ENCODE measurements at regions not wholly inside any gene's neighbourhood (a gene's known extent, or its start where the extent isn't known, plus 50 kb on each side); places are given as distances from the start of the nearest gene placed in this dataset.

DNA sequence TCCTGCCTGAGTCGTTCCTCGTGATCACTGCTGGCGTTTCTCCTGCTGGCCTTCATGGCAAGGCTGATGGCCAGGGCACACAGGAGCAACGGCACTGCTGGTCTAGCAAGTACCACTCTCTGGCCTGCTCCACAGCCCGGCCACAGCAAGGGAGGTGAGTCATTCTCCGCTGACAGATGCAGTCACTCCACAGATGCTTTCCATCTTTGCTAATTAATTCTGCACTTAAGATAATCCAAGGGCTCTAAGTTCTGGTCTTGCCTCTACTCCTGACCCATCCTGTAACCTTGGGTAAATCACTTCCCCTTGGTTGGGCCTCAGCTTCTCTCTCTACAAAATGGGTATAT, 244.4 kb downstream of the RPS24 start:
- no peak for DNase-seq

DNA sequence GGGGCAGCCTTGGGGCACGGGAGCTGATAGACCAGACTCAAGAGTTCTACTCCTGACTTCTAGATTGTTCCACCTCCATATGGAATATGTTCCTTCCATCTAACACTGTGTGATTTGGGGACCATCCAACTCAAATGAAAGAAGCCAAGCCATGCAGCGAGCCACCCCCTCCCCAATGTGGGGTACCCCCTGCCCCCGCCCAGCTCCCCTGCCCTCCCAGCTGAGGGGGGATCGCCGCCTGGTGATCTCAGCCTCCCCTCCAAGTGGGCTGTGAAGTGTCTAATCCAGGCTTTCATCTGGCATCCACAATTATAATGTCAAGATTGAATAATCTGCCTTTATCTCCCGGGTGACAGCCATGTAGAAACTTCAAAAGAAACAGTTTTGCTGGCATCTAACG, 246.1 kb downstream of the RPS24 start:
- DNase-seq: no peak

DNA sequence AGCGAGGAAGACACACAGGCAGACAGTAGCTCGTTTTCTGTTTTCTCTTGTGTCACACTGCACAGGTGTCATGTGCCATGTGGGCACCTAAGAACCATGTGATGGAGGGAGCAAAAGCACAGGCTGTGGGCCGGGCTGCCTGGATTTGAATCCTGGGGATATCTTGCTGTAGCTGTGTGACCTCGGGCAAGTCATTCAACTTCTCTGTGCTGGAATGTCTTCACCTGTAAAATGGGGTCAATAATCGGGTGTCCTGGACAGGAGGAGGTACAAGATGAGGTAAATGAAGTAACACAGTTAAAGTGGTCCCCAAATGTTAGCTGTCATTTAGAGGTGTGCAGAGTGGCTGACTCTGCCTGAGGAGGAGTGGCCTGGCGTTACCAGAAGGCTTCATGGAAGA, 246.9 kb downstream of the RPS24 start:
- no peak for DNase-seq

DNA sequence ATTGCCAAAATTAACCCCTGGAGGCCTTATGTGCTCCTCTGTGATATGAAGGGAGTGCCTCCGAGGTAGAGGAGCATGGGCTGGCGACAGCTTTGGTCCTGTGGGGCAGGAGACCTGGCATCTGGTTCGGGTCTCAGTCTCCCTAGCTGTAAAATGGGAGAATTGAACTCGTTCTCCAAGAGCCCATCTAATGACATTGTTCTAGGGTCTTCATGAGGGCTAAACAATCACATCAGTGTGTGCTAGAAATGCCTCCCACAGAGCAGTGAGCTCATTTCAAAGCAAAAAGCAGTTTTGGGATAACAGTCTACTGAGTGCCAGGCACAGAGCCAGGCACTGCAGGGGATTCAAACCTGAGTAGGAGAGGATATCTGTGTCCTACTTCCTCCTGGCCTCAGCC, 248.0 kb downstream of the RPS24 start:
- no peak for DNase-seq

DNA sequence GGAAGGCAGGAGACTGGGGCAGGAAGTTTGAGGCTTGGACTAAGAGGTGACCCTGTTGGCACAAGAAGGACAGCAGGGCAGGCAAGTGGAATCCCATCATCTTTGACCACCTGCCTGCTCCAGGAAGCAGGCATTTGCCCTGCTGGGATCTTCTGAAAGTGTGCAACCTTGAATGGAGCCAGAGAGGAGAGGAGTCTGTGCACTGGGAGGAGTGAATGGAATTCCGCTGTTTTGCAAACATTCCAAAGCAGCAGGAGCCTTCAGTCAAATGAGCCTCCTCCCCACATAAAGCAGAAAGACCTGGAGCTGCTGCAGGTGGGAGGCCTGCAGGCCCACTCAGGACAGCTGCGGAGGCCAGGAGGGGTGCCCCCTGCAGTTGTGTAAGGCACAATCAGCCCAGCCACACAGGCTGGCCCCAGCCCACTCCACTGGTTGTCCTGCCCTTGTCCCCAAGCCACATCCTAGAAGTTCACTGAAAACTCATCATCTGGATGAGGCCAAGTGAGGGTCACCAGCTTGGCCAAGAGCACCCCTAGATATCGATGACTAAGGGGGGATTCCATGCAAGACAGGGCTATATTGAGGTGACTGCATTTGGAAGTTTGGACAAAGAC, 249.5 kb downstream of the RPS24 start:
- DNase-seq: no peak

DNA sequence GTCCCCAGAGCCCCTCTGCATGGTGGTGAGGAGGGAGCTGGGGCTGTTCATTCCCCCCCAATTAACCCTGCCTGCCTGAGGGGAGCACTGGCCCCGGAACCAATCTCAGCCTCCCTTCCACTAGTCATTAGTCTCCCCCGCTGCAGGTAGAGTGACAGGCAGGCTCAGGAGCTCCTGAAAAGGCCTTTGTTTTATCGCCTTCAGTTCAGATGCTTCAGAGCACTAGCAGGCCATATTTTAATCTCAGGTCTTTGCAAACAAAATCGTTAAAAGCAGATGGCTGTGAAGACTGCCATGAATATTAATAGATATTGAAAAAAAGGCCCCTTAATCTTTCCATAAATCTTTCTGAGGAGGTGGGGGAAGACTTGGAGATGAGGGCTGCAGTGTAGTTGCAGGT, 250.7 kb downstream of the RPS24 start:
- no peak for DNase-seq

DNA sequence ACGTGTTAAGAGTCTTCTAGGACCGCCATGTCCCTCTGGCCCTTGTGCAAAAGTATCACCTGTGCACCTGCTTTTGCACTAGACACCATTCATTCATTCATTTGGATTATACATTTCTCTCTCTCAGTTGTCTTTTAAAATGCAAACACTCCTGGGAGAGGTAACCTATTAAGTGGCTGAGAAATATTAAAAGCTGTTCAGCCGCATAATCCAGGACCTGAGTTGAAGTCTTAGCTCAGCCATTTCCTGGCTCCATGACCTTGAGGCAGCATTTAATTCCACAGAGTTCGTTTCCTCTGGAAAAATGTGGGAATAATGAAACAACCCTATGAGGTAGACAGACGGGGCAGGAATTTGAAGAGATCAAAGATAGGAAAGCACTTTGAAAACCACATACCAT, 251.6 kb downstream of the RPS24 start:
- DNase-seq: no peak

DNA sequence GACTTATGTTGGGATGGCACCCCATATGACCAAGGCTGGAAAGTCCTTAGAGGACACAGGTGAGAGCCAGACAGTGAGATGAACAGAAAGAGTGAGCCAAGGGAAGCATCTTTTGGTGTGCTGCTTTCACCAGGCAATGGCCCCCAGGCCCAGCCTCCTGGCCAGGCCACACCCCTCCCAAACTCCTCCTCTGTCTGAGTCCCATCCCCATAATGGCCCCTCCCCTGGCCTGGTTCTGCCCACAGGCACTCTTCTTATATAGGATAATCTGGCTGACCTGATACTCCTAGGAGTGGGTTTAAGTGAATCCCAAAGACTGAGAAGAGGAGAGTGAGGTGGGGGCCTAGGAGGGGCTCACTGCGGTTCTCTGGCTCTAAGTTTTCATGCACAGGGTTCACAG, 252.5 kb downstream of the RPS24 start:
- DNase-seq: no peak

DNA sequence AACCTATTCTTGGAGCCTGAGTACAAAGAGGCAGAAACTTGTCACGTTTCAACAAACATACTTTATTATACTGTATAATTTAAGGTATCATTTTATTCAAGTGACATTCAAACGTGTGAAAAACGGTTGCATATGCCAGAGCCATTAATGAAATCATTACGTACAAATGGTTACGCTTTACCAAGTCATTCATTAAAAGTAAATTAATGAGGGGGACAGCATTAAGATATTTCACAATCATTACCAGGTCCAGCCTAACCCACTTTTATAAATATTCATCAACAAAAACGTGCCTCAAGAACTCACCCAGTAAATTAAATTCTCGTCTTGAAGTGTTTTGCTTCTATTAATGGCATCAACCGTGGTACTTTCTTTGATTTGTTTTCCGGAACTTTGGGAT, 253.0 kb downstream of the RPS24 start:
- no peak for DNase-seq

DNA sequence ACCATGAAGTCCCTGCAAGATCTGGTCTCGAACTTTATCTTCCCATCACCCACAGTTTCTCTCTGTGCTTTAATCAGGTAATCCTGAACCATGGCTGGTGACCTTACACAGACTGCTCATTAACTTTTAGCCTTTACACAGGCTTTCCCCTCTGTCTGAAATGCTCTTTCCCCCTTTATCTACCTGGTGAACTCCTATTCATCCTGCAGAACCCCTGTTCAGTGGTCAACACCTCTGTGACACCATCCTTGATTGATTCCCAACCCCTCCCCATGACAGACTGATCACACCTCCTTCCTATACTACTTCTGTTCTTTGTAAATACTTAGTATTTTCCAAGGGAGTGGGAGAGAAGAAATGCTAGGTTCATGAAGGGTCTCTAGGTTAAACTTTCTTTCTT, 254.0 kb downstream of the RPS24 start:
- DNase-seq: no peak

DNA sequence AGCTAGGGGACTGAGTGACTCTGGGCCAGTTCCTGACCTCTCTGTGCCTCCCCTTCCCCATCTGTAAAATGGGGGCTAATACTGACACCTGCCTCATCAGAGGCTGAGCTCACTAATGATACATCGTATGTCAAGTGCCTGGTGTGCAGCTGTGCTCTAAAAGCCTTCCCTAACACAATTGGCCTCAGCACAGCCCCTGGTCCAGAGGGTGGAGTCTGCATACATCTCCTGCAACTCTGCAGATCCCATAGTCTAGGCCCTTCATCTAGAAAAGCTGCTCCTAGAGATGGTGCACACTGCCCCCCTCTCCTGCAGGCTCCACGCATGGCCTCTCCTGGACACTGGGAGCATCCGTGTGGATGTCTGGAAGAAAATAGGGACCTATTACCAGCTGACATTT, 255.0 kb downstream of the RPS24 start:
- DNase-seq: no peak

DNA sequence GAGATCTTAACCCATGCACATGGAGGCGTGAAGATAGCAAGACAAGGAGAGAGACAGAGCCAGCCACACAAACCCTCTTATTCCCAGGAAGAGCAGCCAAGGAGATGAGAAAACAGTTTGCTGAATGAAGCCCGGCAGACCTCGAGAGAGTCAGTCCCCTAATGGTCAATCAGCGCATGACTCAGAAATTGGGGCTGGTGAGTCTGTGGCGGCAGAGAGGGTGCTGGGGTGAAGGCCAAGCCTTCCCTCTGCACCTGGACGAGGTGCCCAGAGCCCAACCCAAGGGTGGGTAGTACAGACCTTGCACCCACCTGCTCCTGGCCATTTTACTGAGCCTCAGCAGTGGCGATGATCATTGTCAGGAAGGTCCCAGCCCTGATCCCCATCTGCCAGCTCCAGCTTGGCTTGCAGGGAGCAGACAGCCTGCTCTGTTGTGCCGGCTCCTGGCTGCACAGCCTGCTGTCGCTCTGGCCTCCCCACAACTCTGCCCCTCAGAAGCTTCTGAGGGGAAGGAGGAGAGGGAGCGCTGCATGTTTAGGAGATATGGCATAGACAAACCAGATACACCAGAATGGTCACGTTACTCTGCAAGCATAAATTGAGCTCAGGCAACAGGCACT, 256.6 kb downstream of the RPS24 start:
- no peak for DNase-seq

DNA sequence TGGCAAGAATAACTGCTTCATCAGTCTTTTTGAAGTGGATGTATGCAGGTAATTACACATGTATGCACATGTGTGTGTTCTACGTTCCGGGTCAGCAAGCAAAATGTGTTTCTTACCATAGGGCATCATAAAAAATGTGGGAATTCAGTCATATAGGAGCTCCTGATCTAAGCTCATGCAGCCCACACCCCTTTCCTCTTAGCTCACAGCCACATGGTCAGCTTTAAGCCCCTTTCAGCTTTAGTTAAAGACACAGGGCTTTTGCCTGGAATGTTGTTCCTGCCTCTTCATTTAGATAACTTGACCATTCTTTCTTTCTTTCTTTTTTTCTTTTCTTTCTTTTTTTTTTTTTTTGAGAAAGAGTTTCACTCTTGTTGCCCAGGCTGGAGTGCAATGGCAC, 258.1 kb downstream of the RPS24 start:
- DNase-seq: no peak

DNA sequence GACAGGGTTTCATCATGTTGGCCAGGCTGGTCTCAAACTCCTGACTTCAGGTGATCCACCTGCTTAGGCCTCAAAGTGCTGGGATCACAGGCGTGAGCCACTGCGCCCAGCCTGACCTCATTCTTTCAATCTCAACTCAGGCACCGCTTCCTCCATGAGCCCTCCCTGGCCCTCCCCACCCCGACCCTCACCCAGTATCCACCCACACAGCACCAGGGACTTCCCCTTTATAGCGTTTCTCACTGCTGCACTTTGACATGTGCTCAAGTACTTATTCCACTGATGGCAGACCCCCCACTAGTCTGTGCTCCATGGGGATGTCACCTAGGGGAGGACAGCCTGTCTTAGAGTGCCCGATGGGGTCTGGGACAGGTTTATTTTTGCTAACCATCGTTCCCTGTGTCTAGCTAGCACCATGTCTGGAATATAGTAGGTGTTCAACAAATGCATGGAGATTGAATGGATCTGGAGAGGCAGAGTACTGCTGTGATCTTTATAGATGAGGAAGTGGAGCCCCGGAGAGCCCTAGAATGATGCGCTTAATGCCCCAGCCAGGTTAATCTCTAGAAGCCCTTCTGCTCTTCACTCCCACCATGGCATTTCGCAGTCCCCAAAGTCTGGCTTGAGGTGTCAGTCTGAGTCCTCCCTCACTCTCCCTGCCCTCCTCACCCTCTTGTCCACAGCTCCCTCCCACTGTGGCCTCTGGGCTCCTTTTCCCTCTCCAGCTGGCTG, 258.8 kb downstream of the RPS24 start:
- DNase-seq: no peak

DNA sequence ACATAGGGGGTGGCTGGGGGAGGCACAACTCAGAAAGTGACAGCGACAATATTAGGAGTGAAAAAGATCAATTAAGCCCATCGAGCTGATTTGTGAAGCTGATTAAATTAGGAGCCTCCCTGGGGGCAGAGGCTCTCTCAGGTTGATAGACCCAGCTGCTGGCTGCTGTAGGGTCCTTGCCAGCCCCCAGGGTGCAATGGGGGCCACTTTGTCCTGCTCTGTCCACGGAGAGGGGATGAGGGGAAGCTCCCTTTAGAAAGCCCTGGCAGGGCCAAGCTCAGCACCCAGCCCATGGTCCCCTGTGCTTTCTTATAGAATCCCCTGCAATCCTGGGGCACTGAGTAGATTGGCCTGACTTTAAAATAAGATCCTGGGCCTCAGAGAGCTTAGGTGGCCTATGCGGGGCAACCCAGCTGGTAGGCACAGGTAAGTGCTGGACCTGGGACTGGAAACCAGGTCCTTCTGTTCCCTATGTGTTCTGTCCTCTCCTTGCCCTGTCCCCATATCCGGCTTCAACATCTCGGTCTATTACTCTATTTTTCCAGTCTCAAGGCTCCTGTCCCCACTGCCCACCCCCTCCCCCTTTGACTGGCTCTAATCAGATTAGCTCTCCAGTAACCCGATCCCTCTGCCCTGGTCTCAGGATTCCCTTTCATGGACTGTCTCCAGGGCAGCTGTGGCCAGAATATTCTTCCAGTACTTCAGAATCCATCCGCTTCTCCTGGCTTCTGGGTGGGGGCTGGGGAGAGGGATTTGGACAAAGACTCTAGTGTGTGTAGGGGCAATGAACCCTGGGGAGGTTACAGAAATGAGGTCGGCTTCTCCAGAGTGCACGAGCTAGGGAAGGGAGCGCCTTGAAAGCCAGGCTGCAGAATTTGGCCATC, 259.6 kb downstream of the RPS24 start:
- DNase-seq: no peak

DNA sequence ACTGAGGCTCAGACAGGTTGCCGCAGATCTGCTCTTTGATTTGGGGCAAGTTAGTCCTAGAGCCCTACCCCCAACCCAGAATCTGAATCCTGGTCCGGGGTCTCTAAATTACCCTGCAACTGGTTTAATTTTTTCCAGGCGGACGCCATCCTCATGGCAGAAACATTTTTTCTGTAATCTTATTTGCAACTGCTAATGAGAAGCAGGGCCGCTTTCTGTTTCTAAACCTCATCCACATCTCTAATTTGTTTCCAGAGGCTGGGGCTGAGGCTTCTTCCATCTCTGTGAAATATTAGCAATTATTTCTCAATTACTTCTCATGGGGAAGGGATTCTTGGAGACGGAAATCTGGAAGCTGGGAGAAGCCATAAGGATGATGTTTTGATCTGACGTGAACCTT, 261.6 kb downstream of the RPS24 start:
- no peak for DNase-seq

DNA sequence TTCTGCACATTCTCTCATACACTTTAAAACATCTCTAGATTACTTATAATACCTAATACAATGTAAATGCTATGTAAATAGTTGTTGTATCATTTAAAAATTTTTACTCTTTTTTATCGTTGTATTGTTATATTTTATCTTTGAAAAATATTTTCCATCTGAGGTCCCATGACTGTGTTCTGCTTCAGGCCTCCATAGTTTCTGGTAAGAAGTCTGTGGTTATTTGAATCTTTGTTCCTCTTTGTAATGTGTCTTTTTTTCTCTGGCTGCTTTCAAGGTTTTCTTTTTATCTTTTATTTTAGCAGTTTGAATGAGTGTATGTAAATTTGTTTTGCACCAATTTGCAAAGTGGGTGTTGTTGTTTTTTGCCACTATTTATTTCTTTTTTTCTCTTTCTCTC, 263.1 kb downstream of the RPS24 start:
- no peak for DNase-seq

DNA sequence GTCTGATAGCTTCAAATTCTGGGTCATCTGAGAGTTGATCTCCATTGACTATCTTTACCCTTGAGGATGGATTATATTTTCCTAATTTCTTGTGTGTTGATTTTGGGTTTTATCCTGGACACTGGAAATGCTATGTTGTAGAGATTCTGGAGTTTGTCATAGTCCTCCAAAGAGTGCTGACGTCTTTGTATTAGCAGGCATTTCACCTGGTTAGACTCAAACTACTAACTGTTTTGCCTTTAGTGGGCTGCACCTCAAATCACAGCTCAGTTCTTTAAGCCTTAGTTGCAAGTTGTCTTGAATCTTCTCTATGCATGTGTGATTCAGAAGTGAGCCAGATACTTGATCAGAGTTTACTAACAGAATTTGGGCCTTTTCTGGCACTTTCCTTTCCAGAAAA, 264.3 kb downstream of the RPS24 start:
- no peak for DNase-seq

DNA sequence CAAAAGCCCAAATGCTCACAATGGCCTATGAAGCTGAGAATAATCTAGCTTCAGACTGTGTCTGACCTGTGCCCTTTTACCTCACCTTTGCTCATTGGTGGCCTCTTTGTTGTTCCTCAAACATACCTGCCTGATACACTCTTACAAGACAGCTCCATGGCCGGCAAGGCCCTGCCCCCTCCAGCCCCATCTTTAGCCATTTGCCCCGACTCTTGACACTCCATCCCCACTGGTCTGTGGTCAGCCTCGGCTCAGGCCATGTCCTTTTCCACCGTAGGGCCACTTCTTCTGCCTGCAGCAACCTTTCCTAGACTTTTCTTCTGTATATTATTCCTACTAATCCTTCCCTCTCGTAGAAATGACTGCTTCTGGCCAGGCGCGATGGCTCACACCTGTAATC, 265.2 kb downstream of the RPS24 start:
- no peak for DNase-seq

DNA sequence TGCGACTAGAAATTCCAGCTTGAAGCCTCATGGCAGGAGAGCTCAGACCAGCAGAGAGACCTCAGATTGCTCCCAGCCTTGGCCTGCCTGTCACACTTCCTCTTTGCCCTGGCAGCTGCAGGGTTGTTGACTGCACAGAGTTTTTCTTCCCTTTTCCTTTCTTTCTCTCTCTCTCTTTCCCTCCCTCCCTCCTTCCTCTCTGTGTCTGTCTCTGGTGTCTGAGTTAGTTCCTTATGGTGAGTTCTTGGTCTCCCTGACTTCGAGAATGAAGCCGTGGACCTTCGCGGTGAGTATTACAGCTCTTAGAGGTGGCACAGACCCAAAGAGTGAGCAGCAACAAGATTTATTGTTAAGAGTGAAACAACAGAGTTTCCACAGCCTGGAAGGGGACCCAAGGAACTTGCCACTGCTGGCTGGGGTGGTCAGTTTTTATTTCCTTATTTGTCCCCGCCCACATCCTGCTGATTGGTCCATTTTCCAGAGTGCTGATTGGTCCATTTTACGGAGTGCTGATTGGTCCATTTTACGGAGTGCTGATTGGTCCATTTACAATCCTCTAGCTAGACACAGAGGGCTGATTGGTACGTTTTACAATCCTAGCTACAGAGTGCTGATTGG, 266.3 kb downstream of the RPS24 start:
- no peak for DNase-seq

DNA sequence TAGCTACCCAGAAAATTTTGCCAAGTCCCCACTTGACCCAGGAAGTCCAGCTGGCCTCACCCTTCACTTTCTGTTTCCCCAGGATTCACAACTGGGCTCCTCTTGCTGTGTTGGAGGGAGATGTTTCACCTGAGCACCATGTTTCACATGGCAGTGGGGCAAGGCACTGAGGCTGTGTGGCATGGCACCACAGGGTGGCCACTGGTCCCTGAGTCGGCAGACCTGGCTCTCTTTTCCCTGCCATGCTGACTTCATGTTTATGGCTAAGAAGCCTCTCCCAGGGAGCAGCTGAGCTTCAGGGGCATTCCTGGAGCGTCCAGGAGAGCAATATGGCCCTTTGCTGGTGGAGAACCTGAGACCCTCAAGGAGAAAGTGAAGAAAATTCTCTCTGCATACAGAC, 266.9 kb downstream of the RPS24 start:
- no peak for DNase-seq

DNA sequence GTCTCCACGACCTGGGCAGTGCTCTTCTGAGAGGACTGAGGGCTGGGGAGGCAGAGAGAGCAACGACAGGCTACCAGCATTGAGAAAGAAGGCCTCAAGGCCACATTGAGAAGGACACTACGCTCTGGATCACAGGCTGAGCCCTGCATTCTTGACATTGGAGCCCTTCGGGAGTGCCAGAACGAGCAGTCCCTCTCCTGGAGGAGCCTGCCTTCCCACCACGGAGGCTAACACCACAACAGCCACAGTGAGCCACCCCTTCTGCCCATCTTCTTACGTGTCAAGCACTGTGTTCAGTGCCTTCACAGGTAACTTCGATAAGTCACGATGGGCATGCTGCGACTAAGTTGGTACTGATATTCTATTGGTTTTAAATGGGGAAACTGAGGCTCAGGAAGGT, 267.8 kb downstream of the RPS24 start:
- no peak for DNase-seq

Data from activated naive CD4-positive, alpha-beta T cell treated with anti-CD3 and anti-CD28 coated beads, Interleukin-2, amount 50 U/mL, for 16 hours (primary cell).